GM21367 (cell line): ENCODE measurements at regions not wholly inside any gene's neighbourhood (a gene's known extent, or its start where the extent isn't known, plus 50 kb on each side); places are given as distances from the start of the nearest gene placed in this dataset.

Experiments used
- ATAC-seq: cut with Tn5 transposase; IDR thresholded peaks from one replicate; pipeline ENCODE4 v1.9.1; 2021; ENCODE audit not compliant: unreplicated experiment

DNA sequence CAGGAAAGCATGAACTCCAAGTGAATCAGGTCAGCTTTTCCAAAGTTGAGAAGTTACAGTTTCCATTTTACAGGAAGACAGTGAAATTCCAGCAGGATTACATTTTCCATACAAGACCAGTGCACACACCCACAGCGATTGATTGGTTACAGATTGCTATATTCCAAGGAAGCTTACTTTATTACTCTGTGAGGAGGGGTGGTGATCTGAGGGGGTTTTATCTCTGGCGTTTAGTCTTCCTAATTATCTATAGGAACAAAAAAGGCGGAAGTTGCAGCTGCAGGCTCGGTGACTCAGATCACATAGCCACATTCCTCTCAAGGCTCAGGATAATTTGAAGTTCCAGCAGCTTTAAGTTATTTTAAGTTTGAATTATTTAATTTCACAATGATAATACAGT is 450.4 kb upstream of the NMUR2 start:
- no peak for ATAC-seq

DNA sequence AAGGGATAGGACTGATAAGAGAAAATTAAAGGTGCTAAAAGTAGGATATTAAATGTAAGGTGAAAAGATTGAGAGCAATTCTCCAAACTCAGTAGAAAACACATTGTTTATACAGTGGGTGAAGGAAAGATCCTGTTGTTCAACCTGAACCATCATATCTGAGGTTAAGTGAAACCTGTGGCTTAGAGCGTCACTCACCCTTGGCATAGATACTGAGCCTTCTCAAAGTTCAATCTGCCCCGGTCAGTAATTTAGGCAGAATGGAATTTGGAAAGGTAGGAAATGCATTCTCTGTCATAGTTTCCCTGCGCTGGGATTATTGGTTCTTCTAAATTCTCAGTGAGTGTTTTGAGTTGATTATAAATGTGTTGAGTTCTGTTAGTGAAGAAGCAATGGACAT is 456.2 kb upstream of the NMUR2 start:
- ATAC-seq: no peak

DNA sequence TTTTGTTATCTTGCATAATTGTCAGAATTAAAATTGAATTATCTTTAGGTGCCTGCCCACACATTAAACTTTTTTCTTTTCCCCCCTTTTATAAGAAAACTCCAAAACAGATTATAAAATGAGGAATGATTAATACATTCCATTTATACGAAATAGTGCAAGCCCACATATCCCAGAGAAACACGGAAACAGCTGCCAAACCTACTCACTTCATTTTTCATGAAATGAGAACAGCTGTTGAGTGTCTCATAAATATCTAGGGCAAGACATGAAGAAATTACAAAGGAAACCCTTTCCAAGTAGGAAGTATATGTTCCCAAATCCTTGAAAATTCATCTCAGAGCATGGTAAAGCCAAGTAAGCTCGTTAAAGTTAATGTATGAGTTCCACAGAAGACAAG is 459.4 kb upstream of the NMUR2 start:
- ATAC-seq: no peak

DNA sequence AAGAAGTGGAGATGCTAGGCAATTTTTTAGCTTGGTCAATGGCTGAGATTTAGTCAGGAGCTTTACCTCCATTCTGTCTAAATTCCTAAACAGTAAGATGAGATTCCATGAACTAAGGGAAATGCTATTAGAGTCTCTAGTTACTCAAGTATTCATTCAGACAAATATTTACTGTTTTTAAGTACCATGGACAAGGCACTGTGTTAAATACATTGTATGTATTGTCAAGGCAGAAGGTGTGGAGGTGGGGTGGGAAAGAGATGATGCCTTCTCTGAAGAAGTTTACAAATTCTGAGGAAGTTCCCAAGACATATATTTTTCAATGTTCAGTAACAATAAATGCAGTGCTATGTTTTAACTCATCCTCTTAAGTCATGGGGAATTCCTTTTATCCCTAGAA is 459.9 kb upstream of the NMUR2 start:
- ATAC-seq: no peak

DNA sequence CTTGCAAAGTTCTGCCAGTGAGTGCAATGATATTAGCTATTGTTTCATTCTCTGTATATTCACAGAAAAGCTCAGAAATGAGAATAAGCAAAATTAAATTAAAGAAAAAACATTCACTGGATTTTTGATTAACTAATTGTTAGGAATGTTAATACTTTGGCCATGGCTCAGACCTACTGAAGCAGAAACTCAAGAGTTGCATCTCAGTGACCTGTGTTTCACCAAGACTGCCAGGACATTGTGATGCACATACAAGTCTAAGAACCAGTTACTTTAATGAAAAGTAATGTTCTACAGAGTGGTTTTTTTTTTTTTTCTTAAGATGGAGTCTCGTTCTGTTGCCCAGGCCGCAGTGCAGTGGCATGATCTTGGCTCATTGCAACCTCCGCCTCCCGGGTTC is 464.9 kb upstream of the NMUR2 start:
- no peak for ATAC-seq

DNA sequence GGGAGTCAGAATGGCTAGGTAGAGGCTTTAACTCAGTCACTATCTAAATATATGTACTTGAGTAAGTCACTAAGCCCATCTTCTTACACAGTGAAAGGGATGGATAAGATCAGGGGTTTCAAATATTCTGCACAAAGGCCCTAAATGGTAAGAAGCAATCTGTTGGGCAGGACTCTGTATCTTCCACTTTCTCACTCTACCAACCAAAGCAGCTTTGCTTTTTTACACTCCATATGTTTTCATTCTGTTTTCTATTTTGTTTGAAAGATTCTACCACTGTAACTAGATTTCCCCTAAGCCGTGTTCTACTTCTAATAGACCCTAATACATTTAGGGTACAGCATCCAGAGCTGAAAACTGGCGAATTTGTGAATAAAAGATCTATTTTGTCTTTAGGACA is 477.5 kb upstream of the NMUR2 start:
- ATAC-seq: no peak

DNA sequence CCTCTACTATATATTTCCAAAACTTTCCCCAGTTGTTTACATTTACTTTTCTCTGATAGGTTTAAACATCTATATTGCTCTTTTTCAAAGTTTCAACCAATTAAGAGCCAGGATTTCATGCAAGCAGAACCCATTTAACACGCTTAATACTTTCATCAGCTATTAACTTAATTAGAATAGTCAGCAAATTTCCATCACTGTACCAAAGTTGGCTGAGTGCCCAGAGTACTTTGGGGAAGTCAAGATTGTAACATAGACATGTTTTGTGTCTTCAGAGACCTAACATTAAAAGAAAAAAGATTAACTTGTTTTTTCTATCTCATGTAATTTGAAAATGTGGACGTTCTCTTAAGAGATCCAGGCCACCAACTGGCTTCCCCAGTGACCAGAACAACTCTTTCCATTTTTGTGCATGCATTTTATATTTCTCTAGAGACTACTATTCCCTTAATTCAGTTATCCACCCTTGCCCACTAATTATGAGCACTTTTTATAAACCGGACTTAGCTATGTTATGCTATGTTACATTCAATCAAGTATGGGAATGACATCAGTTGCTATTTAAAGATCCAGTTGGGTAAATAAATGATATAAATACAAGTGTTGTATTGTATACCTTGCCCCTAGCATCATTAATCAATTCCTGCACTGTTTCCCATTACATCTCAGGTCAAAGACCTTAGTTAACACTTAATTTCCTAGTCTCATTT is 478.1 kb upstream of the NMUR2 start:
- no peak for ATAC-seq

DNA sequence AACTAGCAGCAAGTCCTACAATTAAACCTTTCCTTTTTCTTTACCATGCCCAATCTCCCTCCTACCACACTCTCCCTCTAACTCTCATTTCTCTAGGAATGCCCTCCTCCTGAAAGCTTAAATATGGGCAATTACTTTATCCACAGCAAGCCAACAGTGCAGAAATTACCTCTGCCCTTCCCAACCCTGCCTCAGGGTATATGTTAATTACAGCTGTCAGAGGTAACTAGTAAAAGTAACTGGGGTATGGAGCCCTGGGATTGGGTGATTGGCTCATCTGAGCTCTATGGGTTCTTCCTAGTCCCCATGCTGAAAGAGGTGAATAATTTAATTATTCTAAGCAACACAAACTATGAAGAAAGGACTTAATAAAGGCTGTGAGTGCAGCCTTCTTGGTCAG is 478.9 kb upstream of the NMUR2 start:
- ATAC-seq: no peak

DNA sequence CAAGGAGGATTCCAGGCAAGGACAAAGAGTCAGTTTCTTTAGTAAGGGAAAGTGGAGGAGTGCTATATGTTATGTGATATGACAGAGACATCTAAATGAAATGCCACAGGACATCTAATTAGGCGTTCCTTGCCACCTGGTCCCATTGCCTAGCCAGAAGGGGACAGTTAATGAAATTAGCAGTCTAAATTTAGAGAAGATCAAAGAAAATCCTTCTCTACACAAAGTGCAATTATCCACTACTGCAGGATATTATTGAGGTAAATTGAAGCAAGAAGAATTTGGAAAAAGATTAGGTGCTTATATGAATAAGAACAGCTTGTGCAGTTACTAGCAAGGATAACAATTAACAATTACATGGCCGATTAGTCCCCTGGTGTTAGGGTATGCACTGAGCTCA is 495.3 kb upstream of the NMUR2 start:
- no peak for ATAC-seq

DNA sequence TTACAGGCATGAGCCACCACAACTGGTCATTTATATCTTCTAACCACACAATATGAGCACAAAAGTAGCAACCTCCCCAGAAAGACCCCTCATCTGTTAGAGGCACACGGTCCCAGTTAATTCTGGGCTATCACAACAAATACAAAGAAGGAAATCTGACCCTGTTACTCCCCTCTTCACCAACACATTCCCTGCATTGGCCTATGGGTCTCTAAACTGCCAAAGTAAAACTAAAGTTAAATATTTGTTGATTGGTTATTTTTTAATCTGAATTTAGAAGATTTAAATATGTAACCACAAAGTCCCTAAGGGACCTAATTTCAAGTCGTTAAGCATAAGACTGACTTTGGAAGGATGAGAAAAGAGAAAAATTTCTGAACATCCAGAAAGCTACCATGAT is 496.7 kb upstream of the NMUR2 start:
- ATAC-seq: no peak

DNA sequence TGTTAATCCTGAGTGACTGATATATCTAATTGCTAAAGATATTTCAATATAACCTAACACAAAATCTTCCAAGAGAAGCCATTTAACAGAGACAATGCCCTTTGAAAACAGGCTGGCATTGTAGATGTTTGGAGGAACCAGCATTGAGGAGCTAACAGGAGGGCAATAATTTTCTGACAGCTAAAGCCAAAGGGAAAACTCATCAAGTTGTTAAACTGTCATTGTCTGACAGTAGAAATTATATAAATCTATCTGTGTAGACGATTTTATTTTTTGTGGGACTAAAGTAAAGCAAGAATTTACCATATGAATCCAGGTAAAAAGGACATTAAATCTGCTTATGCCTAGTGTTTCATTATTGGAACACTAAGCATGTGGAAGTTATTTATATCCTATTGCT is 500.2 kb upstream of the NMUR2 start:
- ATAC-seq: no peak

DNA sequence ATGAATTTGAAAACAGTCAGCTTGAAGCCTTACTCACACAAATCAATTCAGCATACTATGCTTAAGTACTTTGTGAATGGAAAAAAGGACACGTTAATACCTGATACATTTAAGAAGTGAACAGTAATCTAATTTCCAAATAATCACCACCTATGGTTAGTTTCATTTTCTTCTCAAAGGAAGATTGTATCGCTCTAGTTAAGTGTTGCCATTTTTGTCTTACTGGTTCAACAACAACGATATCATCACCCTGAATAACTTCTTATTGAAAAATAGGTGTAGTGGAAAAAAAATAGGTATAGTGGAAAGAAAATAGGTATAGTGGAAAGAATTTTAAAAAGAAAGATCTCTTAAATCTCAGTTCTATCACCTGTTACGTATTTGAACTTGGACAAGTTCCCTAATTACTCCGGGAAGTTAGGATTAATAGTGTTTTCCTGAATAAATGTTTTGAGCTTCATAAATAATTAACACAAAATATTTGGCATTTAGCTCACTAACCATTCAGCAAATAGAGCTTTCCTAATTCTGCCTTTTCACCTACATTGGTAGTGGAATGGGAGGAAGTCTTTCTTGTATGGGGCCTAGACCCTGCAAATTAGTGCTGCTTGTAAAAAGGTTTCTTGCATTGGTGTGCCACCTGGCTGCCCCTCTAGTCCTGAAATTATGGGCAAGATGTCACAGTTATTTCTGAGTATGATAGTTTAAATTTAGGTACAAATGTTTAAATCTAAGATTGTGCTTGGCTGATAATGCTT is 502.6 kb upstream of the NMUR2 start:
- ATAC-seq: no peak

DNA sequence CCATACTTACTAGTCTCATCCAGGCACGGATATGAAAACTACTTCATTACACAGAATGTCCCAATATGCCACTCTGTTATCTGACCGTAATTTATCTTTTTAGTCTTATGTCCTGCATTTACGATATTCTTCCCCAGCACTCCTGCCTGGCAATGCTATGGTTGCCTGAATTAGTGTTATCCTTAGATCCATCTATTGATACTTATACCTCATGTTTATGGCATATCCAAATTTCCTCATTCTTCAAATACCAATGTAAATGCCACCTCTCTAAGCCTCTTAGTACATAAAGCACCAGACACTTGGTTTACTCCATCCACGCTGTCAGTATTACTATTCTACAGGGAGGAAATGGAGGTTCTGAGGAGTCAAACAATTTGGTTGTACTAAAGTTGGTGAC is 507.8 kb upstream of the NMUR2 start:
- no peak for ATAC-seq

DNA sequence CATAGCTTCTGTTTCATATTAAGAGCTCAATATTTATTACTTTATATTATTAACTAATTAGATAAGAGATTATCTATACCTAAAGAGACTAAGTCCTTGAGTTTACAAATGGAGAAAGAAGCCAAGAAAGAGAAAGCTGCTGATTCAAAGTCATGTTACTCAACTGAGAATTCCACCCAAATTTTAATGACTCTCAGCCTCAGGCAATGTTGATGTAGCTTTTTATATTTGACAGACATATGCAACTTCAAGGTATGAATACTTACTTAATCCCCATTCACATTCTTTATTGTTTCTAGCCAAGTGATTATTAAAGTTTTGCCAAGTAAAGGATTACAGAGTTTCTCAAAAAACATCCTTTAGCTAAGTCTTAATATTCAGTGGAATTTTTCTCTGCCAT is 527.5 kb upstream of the NMUR2 start:
- ATAC-seq: no peak

DNA sequence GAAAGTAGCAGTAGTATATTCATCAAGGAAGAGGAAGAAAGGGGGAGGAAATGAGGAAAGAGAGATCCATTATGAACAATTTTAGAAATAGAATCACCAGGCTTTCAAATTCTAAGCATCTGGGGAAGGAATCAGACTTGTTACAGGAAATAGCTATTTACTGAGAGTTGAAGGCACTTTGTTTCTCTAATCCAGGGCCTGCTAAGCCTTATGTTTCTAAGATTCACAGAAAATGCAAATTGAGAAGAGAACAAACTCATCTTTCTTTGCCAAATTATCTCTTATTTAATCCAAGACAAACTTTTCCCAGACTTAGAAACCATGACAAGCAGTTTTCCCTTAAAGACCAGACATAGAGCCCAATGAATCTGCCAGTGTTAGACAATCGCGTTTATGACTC is 528.0 kb upstream of the NMUR2 start:
- ATAC-seq: no peak

DNA sequence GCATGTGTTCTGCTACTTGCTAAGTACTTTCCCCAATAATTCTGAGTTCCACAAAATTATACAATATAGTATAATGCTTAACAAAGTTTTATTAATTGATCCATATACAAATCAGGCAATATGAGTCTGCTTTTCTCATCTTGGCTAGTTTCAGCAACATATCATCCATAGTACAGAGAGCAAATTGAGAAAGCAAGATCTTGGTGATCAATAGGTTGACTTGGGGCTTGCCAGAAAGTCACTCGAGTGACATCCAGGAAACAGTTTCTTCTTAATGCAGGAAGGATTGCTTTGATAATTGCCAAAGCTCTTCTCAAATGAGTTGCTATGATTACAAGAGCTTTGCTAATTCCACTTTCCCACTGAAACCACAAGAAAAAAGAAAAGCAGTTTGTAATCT is 533.6 kb upstream of the NMUR2 start:
- no peak for ATAC-seq

DNA sequence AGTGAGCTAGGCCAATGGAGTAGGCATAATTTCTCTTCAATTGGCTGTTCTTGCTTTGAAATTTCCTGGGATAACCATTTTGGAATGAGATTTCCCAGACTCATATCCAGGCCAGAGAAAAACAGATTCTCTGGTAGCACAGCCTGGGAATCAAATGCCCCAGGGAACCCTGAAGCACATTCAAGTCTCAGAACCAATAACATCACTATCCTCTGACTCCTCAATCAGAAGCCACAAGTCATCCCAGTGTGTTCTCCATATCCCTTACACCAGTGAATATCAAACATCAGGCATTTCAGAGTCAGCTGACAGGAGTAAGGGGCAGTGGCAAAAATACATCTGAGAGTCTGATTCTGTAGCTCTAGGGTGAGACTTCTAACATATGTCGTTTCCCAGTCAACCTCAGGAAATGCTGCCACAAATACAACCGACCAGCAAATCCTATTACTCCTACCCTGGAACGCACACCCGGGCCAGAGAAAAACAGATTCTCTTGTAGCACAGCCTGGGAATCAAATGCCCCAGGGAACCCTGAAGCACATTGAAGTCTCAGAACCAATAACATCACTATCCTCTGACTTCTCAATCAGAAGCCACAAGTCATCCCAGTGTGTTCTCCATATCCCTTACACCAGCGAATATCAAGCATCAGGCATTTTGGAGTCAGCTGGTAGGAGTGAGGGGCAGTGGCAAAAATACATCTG is 537.7 kb upstream of the NMUR2 start:
- ATAC-seq: no peak

DNA sequence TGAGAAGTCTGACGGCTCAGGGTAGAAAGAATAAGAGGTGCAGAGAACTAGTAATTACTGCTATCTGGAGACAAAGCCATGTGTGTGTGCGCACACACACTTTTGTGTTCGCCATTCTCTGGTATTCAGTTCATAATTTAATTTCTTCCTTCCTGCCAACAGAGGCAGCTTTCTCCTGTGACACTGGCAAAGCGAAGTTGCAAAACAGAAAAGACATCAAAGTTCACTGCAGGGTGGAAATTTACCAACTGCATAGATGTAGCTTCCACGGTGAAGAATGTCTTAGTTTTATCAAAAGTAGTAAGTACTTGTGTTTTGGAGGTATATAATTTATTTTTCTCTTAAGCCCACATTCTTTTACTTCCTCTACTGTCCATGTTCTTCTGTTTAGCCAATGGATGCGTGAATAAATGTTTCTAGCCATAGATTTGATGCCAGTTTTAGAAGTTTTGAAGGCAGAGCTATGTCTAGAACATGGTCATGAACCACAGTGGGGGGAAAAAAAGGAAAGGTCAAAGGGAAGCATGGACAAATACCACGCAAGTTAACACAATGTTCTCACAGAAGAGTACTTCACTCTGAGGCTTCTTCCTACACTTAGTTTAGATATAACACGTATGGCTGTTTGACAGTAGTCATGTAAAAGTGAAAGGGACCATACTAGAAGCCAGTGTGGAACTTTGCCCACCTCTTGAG is 536.5 kb upstream of the GRIA1 start:
- no peak for ATAC-seq

DNA sequence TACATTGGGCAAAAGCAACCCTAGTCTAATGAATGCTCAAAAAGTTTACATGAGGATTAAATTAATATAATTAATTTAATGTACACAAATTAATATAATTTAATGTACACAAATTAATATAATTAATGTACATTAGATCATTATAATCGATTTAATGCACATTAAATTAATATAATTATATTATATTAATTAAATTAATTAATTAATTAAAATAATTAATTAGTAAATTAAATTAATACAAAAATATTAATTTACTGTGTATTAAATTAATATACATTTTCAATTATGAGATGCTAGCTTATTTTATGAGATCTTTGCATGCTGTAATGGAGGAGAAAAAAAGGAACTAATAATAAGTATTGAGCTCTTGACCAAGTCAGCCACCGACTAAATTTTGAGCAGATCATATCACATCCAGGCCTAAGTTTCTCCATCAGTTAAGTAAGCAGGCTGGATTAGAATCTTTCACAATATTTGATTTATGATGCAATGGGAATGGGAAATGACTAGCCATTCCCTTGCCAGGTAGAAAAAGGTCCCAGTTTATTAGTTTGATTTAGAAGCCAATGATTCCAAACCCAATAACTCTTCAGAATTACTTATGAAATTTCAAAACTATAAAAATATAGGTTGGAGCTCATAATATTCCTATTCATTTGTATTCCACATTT is 533.4 kb upstream of the GRIA1 start:
- no peak for ATAC-seq

DNA sequence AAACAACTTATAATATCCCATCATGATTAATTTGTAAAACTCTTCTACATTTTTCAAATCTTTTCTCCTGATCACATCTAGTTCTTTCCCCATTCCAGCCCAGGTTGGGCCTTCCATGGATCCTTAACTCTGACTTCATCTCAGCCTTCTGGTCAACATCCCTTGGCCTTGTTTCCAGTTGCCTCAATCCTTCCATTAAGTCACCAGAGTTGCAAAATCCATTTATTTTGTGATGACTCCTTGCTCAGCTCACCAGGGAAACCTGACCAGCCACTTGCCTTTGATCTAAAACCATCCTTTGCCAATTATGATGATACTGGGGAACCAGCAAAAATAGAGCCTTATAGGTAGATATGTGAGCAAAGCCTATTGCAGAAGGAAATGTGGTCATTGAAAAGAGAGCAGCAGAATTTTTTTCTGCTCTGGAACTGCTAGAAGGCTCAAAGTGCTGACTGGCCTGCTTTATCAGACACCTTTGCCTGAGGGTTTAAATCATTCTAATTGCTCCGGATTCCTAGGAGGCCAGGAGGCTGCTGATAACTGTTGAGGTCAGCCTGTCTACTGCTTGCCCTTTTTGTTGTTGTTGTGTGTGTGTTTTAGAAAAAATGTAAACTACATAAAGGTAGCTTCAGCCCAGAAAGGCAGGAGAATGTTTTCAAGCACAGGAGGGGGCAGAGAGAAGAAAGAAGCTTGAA is 512.2 kb upstream of the GRIA1 start:
- ATAC-seq: no peak

DNA sequence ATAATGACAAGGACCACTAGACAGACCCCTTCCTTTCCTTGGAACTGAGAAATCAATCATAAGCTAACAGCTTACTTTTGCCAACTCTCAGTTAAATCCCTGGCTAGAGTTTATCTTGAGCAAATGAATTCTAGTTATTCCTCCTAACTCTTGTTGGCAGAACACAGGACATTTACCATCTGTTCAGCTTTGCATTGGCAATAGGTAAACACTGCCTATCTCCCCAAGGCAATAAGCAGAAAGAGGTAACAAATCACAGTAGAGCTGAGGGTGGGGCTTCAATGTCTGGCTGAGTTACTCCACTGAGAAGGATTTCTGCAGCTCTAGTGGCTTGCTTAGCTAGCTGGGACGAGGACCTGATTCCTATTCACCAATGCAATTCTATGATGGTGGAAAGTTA is 503.3 kb upstream of the GRIA1 start:
- ATAC-seq: no peak
